GM21717 (cell line): ENCODE measurements at regions not wholly inside any gene's neighbourhood (a gene's known extent, or its start where the extent isn't known, plus 50 kb on each side); places are given as distances from the start of the nearest gene placed in this dataset.

Source experiments
- ATAC-seq: cut with Tn5 transposase; IDR thresholded peaks from one replicate; pipeline ENCODE4 v1.9.1; 2021; ENCODE audit warnings: mild to moderate bottlenecking, moderate library complexity; ENCODE audit not compliant: unreplicated experiment

- ATAC-seq = no peak
Measured at GRCh38 chr6:82720992-82721391, 344.6 kb downstream of the UBE3D start.

- no peak for ATAC-seq
Measured at GRCh38 chr6:82735790-82736189, 329.9 kb downstream of the UBE3D start.

GRCh38 chr6:82737965-82738364 is 327.7 kb downstream of the UBE3D start:
- no peak for ATAC-seq

GRCh38 chr6:82738773-82739172 is 326.9 kb downstream of the UBE3D start:
- no peak for ATAC-seq

- no peak for ATAC-seq
Measured at GRCh38 chr6:82739303-82739702, 326.3 kb downstream of the UBE3D start.

- no peak for ATAC-seq
Measured at GRCh38 chr6:82740072-82740471, 325.6 kb downstream of the UBE3D start.

- no peak for ATAC-seq
Measured at GRCh38 chr6:82741325-82741995, 324.2 kb downstream of the UBE3D start.

GRCh38 chr6:82741996-82742385 is 323.6 kb downstream of the UBE3D start:
- no peak for ATAC-seq

- no peak for ATAC-seq
Measured at GRCh38 chr6:82744286-82745015, 321.2 kb downstream of the UBE3D start.

GRCh38 chr6:82750556-82750955 is 315.1 kb downstream of the UBE3D start:
- no peak for ATAC-seq

GRCh38 chr6:82751718-82752117 is 313.9 kb downstream of the UBE3D start:
- no peak for ATAC-seq

- no peak for ATAC-seq
Measured at GRCh38 chr6:82761674-82762345, 303.8 kb downstream of the UBE3D start.

- ATAC-seq = no peak
Measured at GRCh38 chr6:82766476-82766875, 299.2 kb downstream of the UBE3D start.

- ATAC-seq = no peak
Measured at GRCh38 chr6:82767037-82767436, 298.6 kb downstream of the UBE3D start.

GRCh38 chr6:82767447-82767846 is 298.2 kb downstream of the UBE3D start:
- no peak for ATAC-seq

- ATAC-seq = no peak
Measured at GRCh38 chr6:82772851-82773717, 292.6 kb downstream of the UBE3D start.

GRCh38 chr6:82775361-82775760 is 290.3 kb downstream of the UBE3D start:
- ATAC-seq = no peak

GRCh38 chr6:82775981-82776380 is 289.7 kb downstream of the UBE3D start:
- ATAC-seq = no peak

GRCh38 chr6:82779041-82779440 is 286.6 kb downstream of the UBE3D start:
- no peak for ATAC-seq

- ATAC-seq = no peak
Measured at GRCh38 chr6:82780334-82780733, 285.3 kb downstream of the UBE3D start.

- no peak for ATAC-seq
Measured at GRCh38 chr6:82781620-82782204, 283.9 kb downstream of the UBE3D start.
